ENCODE measurements at regions not wholly inside any gene's neighbourhood (a gene's known extent, or its start where the extent isn't known, plus 50 kb on each side); places are given as distances from the start of the nearest gene placed in this dataset.

DNA sequence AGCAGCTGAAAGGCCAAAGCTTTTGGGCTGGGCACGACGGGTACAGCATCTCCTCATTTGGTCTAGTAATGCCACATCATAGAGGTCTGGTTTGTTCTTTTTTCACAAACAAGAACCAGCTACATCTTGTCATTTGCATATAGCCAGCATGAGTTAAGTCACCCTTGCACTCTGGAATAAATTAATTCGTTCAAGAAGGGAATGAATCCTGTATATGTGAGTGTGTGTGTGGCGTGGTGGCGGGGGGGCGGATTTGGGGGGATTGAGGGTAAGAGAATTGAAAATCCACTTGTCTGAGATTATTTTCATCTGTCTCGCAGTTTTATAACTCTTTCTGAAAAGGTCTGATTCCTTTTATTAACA is 380.0 kb upstream of the CAMK1G start:
- no peak for TF ChIP-seq TAF1 (IDR thresholded peaks at IDR 0.05; ENCODE audit: borderline replicate concordance, low read depth, low read length)
- no peak for TF ChIP-seq POLR2A (IDR thresholded peaks at IDR 0.05; ENCODE audit: low read depth, low read length)

Measured in GM12892 (cell line).